Kidney capillary endothelial cell (primary cell): ENCODE measurements at regions not wholly inside any gene's neighbourhood (a gene's known extent, or its start where the extent isn't known, plus 50 kb on each side); places are given as distances from the start of the nearest gene placed in this dataset.

Experiments used
- DNase-seq: peaks from one replicate; pipeline ENCODE4 v3.0.0-alpha.2; 2018; ENCODE audit warnings: low spot score

DNA sequence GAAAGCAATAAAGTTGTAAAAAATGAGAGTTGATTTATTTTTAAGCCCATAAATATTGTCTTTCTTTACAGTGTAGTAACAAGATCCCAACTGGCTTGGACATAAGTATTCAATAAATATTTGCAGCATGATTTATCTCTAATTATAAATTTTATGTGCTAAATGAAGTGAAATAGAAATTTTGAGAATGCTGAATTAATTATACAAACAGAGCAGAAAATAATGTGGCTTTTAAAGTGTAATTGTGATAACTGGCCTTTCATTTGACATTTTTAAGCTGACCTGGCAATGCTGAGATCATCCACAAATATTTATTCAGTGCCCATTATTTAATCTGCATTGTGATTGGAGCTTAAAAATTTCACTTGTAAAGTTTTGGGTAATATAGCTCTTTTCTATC lies 201.6 kb upstream of the NAV3 start:
- DNase-seq: no peak

DNA sequence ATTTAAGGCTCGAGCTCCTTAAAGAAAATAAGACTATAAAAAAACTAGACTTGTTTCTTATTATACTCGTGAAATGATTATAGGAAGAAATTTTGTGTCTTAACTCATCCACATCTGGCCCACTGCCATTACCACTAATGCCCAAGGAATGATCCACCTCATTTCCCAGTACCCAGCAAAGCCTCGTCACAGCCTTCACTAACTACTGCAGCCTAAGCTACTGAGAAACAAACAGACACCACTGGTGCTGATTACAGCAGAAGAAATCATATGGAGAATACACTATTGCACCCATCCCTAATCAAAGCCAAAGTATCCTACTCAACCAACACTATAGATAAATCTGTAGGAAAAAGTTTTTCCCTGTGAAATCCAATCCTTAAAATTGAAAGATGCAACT lies 205.3 kb upstream of the NAV3 start:
- no peak for DNase-seq

DNA sequence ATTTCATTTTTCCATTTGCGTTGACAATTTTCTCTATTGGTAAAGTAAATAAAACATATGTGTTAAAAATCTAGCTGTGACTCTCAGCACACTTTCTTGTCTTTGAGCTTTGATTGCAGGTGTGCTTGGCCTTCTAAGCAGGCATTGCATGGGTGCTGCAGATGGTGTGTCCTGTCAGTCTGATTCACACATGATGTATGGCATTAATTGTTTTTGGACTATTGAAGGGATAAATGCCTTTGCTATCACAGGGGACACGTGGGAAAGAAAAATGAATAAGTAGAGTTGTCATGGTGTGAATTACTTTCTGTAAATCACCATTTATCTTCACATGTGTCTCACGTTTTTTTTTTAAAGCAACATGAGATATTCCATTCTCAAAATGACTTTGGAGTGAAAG lies 211.3 kb upstream of the NAV3 start:
- no peak for DNase-seq

DNA sequence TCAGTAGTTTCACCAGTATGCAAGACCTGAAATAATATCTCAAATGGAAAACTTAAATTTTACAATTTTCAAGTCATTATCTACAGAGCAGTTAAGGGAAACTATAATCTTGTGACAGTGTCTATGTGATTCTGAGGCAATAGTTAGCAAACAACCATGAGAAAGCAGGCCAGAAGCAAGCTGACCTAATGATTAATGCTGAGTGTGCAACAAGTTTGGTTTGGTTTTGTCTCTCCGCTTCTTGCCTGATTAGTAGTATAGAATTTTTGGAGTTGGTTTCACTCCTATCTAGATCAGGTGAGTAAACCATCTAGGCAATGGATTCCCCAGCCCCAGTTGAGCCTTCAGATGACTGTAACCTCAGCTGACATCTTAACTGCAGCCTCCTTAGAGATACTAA lies 212.9 kb upstream of the NAV3 start:
- DNase-seq: no peak

DNA sequence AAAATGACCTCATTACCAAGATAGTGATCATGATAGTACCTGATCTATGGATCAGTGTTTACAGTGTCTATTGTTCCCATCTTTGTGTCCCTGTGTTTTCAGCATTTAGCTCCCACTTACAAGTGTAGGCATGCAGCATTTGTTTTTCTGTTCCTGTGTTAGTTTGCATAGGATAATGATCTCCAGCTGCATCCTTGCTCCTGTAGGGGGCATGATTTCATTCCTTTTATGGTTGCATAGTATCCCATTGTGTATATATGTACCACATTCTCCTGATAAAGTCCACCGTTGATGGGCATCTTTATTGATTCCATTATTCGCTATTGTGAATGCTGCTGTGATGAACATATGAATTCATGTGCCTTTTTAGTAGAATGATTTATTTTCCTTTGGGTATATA lies 215.4 kb upstream of the NAV3 start:
- DNase-seq: no peak

DNA sequence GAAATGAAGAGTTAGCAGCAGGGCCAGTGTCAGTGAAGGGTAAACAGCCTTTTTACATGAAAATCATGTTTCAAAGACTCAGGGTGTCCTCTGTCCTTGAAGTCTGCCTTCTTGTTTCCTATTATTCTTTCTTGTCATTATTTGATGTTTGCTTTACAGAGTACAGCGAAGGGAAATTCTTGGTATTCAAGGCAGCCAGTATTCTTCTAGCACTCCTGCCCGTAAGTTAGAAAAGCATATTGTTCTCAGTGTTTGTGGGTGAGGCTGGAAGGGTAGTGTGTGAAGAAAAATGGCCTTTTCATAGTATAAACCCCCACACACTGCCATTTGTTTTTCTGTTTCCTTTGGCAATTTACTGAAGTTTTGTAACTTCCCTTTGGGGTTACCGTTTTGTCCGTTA lies 217.3 kb upstream of the NAV3 start:
- no peak for DNase-seq

DNA sequence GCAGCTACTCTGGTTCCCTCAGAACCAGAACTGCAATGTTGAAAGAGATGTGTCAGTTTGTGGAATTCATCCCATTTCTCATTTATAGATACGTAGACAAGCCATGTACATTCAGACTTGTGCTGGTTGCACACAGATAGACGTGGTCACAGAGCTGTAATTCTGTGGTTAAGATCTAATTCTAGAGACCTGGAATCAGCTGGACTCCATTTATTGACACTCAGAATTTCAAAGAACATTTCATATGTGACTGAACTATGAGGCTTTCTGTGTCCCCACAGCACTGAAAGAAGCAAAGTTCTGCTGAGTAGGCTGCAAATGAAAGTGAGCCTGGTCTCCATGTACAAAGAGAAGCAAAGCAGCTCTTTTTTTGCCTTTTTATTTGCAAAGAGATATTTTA lies 220.2 kb upstream of the NAV3 start:
- DNase-seq: no peak

DNA sequence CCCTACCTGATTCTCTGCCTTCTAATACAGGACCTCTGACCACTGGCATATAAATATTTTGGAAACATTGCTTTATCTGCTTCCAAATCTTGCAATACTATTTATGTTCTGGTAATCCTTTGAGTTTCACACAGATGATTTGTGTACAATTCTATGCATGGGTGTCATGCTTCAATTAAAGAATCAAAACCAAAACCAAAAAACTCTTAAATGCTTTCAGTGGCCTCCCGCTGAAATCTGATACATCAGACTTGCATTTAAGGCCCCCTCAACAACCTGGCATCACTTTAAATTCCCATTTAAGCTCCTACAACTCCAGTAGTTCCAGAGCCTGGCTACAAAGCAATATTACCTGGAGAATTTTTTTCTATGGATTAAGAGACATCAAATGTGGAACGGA lies 221.7 kb upstream of the NAV3 start:
- no peak for DNase-seq

DNA sequence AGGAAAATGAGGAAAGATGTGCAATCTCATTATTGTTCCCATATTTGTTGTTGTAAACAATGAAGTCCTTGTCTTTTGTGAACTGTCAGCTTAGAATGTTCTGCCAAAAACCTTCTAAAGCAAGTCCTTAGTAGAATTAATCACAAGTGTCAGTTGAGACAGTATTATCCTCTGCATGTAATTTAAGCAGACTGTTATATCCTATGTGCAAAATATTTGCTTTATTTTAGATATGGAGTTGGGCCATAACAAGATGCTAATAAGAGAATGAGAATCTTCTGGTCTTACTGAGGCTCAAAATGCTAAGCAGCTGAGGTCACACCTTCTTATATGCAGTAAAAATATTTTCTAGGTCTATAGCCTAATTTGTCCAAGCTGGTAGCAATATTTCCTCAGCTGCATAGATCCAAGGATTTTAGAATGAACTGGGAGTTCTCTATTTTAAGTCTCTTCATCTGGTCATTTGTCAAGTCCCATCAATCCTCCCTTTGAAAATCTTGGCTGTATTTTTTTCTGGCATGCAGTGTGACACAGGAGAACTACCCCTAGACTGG lies 222.3 kb upstream of the NAV3 start:
- DNase-seq: no peak

DNA sequence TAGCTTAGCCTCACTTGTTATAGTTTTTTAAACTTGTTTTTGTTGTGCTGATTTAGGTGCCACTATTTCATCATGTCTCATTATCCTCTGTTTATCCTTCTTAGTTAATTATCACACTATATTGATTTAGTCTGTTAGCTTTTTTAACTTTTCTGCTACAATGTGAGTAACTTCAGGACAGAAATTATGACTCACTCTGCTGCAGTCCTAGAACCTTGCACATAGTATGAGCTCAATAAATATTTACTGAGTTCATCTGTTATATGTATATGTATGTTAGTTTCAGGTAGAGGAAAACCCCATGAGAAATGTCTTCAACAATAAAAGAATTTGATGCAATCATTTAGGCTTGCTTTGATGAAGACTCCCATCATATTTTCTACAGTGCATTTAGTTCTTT lies 224.3 kb upstream of the NAV3 start:
- DNase-seq: no peak

DNA sequence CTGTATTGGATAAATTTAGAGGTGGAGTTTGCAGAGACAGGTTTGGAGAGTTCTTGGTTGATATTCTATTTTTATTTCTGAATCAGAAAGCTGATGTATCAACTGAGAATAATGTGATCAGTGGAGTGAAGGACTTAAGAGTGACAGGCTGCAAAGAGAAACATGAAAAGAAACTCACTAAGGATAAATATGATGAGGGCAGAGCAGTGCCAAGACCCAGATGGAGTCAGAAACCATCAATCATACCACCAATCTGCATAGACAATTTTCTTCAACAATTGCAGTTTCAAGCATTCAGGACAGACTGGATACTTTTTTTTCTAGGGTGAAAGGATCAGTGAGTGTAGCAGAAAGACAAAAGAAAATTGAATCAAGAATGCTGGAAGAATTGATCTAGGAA lies 226.7 kb upstream of the NAV3 start:
- DNase-seq: no peak

DNA sequence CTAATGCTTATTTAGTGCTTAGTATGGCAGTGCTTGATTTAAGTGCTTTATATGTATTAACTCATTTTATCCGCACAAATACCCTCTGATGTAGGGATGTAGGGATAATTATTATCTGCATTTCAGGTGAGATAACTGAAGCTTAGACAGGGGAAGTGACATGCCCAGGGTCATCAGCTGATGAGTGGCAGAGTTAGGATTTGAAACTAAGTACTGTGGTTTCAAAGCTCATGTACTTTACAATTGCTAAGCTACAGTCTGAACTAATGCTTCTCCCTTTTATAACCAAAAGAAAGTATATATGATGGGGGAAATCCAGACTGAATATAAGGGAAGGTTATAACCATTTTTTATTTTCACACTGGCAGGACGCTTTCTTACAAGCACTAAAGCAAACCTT lies 229.6 kb upstream of the NAV3 start:
- DNase-seq: no peak

DNA sequence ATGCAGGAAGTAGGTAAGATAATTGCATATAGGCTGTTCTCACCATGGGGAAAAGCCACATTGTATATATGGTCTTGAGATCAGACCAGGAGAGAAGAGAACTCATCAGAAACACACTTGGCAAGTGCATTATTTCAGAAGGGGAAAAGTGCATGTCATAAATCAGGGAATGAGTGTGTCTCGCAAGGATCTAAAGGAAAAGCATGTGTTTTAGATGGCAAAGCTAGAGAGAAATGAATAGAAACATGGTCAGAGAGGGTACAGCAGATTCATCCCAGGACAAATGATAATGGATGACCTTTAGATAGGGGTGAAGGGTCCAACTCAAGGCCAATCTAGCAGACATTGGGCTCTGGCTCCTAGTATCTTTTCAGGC lies 230.2 kb upstream of the NAV3 start:
- no peak for DNase-seq

DNA sequence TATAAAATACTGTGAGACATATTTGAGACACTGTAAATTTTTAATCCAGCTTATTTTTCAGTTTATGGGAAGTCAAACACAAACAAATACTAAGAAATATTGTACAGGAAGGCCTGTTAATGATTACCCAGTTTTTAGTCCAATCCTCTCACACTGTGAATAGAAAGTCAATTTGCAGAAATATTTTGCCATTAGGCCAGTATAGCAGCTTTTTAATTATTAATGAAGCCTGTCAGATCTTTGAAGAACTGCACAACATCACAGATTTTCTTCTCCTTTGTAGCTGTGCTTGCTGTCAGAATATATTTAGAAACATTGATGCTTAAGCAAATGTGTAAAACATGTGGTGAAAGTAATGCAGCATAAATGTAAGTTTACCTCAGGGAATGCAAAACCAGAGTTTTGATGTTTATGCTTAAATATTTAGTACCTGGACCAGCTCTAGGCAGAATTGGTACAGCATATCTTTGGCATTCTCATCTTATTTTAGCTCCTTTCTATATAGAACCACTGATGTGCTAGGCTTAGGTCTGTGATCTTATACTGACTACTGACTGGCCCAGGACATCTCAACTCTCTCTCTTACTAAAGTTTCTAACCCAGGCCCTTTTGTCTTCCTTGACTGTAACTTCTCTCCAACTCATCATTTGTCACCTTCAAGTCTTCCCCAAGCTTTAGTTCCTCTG lies 230.8 kb upstream of the NAV3 start:
- DNase-seq: no peak

DNA sequence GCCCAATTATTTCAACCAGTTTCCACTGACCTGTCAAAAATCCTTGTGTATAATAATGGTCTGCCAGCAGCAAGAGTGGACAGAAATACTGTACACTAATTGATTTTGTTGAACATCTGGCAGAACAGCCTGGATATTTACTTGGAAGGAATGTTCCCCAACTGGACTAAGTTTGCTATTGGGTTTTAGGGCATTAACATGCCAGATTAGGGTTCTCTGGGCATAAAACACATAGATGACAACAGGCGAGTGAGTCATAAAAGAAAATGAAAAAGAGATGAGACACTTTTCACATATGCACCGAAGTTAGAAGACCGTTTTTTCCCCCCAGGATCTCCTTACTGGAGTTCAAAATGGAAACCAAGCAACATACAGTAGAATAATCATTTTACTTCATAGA lies 236.3 kb upstream of the NAV3 start:
- DNase-seq: no peak

DNA sequence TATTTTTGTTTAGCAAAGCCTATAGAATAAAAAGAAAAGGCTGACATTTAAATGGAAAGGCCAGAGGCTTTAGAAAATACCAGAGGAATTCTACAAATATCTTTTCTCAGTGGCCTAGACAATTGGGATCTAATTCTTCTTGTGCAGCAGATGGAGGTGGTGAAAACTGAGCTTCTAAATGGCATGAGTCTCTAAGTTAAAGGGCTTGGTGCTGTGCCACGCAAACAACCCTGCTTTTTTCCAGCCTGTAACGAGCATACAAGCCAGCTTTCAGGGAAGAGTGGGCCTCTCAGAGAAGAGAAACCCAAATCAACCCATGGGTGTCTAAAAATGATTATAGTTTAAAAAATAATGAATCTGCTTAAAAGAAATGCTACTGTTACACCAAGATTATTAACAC lies 237.9 kb upstream of the NAV3 start:
- no peak for DNase-seq

DNA sequence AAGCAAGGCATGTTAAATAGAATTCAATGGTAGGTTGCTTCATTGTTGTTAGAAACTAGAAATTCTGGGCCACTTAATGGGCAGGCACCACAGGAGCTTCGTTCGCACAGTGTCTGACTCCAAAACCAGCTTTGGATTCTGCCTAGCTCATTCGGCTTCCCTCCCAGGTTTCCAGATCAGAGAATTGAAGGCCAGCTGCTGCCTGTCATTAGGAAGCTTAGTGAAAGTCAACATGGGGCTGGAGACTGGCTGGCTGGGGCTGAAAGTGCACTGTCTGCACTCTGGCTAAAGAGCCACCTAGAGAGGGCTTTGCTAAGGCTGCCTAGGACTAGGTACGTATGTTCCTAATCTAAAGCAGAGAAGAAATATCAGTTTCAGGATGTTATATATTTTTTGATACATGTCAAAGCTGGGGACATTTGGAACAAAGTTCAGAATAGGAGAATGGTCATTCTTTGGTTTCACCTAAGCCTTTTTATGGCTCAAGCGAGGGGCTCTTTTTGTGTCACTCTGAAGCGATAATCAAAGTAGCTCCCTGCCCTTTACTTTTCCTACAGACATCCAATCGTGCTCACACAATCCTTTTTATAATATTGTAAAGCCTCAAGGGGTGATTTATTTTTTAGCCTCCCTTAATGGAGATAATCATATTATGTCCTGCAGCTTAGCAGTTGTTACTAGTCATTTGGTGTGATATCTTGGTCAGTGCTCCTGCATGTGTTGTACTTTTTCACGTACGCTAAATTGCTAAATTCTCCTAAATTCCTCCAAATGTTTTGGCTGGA lies 238.5 kb upstream of the NAV3 start:
- DNase-seq: no peak

DNA sequence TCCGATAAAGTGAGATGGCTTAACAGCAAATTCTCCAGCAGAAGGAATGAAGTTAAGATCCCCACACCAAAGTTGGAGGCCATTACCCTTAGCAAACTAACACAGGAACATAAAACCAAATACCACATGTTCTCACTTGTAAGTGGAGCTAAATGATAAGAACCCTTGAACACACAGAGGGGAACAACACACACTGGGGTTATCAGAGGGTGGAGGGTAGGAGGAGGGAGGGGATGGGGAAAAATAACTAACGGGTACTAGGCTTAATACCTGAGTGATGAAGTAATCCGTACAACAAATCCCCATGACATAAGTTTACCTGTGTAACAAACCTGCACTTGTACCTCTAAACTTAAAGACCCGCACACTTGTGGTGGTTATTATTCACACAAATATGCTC lies 240.4 kb upstream of the NAV3 start:
- DNase-seq: no peak

DNA sequence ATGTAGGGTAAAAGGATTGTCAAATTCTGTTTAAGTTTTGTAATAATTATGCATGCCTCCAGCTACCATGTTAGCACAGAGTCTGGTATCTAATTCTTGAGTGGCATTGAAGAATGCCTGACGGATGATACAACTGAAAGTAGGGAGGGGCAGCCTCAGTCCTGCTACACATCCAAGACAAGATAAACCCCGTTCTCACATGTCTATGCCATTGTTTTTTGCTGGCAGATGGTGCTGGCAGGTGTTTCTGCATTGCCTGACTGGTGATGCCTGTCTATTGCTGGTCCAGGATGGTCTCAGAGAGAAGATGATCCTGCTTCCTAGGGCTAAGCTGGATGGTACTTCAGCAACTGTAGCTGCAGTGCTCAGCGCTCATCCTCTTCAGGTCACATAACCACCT lies 245.8 kb upstream of the NAV3 start:
- no peak for DNase-seq

DNA sequence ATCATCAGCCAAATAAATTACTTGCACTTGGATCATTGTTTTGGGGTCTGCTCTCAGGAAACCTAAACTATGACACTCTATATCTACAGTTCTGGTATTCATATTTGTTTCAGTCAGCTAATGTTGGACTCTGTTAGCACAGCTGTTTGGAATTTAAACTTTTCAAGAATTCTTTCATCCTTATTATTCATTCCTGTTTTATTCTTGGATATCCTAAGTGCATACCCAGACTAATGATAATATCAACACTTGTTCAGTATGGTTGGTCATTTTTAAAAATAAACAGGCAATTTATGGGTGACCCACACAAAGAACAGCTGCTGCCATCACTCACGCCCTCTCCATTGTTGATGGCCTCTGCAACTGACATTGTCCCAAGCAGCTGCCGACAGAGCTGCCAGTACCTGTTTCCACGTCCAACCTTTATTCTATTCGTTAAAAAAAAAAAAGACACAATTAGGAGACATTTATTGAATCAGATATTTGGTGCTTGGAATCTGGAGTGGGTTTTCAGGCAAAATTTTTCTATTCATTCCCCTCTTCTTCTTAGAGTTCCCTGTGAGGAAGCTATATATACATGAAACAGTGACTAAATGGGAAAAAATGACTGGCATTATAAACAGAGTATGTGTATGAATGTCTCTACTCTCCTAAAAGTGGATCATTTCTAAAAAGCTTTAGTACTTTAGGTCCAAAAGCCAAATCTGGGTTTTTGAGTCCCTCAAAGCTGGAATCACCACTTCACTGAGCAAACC lies 252.1 kb upstream of the NAV3 start:
- DNase-seq: no peak

DNA sequence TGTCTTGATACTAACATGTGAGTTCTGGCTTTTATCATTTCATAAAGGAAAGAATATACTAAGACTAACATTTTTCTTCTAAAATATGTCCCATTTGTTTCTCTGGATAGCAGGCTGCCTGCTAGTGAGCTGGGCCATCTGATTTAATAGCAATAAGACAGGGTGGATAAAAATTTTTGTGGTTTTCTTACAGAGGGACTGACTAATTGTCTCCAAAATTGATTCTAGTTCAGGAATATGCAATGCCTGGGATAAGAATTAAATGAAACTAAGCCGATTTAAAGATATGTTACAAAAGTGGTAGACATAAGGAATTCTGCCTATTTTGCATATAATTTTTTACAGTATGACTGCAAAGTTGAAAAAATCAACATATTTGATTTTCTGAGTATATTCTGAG lies 252.9 kb upstream of the NAV3 start:
- DNase-seq: no peak

DNA sequence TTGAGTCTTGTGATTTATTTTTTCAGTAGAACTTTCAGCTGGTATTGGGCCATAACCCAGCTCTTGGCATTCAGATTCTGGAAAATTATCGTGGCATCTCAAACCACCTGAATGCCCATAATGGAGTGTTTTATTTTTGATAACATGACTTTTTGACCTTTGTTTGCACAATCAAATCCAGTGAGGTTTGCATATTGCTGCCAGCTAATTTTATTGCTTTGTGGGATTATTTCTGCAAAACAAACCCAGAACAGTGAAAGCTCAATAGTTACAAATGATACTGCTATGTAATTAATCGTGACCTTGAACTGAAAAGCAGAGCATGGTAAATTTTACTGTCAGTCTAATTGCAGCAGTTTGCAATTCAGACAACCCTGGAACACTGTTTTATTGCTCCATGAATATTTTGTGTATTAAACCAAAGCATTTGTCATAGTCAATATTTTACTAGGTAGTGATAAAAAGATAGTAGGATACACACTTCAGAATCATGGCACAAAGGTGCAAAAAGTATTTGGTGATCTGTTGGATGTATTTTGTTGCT lies 255.2 kb upstream of the NAV3 start:
- no peak for DNase-seq

DNA sequence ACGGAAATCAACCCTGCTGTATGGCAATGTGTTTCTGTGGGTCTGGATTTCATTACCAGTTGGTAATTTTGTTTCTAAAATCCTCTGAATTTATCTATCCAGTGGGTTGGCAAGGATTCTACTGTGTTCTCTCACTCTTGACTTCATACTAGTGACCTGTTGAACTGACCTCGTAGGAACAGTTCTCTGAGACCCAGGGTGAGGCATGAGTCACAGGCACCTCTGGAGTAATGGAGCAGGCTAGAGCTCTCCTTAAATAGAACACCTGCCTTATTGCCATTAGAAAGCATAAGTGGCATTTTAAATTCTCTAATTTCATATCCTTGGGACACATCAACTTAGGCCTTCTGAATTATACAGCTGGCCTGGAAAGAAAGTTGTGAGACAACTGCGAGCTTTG lies 258.3 kb upstream of the NAV3 start:
- DNase-seq: no peak
